HepG2 (cell line): ENCODE measurements at regions not wholly inside any gene's neighbourhood (a gene's known extent, or its start where the extent isn't known, plus 50 kb on each side); places are given as distances from the start of the nearest gene placed in this dataset.

Source experiments
- ATAC-seq: fragments of 200-7000 bp; cut with Tn5 transposase; 3 replicates; pipeline ENCODE4 v1.9.1; 2020; ENCODE audit warnings: mild to moderate bottlenecking, moderate library complexity
- BruUV-seq: library from RNA; stranded (reverse); fragments of 400-500 nt; replicated peaks from 2 replicates; lab custom pipeline; 2021; lab: Mats Ljungman, UMichigan
- CTCF ChIA-PET: fragments of 300-600 bp; formaldehyde crosslinking; extraction: SDS; loops from one replicate; lab custom pipeline; 2021; ENCODE audit warnings: low total read pairs, inconsistent platforms, low intra/inter-chr PET ratio; lab: Yijun Ruan, JAX
- POLR2A ChIA-PET: fragments of 350-600 bp; sonication (Branson Sonifier 250); formaldehyde crosslinking; loops from one replicate; lab custom pipeline; 2020; ENCODE audit warnings: antibody characterized with exemption, inconsistent platforms; lab: Yijun Ruan, JAX
- DNase-seq: peaks from one replicate; pipeline ENCODE4 v3.0.0-alpha.2; 2015; ENCODE audit warnings: low spot score
- FAIRE-seq: peaks from 3 replicates; lab custom pipeline; 2011; peaks lifted over from hg19 to GRCh38; lab: Jason Lieb, UNC
- H2AFZ ChIP-seq: one replicate; pipeline ENCODE4 v1.6.1; 2011; ENCODE audit warnings: low read length, inconsistent platforms
- H3K27ac ChIP-seq: fragments of 300-600 bp; 3 replicates; pipeline ENCODE4 v1.8.0; 2011; ENCODE audit warnings: mixed run types, mild to moderate bottlenecking, mixed read lengths, low read length, inconsistent platforms; ENCODE audit not compliant: insufficient read depth; ENCODE audit errors: extremely low read length
- H3K27me3 ChIP-seq, 2 experiments: fragments of 200-600 bp in 1 of 2; 2 replicates in 1 of 2; 3 replicates in 1 of 2; pipeline versions ENCODE4 v1.6.0 to v1.8.0; 2011; ENCODE audit warnings: low read length in 2 of 2, mild to moderate bottlenecking in 2 of 2, moderate library complexity in 2 of 2, inconsistent platforms in 1 of 2; ENCODE audit not compliant: insufficient read depth in 2 of 2, control insufficient read depth in 1 of 2
- H3K36me3 ChIP-seq, 2 experiments: fragments of 200-600 bp in 1 of 2; replicated peaks in 1 of 2; 2 replicates in 1 of 2; 3 replicates in 1 of 2; pipeline versions ENCODE4 v1.5.1 to v1.8.0; 2011; ENCODE audit warnings: low read length in 2 of 2, inconsistent platforms in 1 of 2; ENCODE audit not compliant: insufficient read depth in 2 of 2, control insufficient read depth in 1 of 2
- H3K4me1 ChIP-seq: 2 replicates; pipeline ENCODE4 v1.5.1; 2012; ENCODE audit warnings: low read length, inconsistent platforms; ENCODE audit not compliant: insufficient read depth
- H3K4me2 ChIP-seq: 2 replicates; pipeline ENCODE4 v1.6.0; 2011; ENCODE audit warnings: low read depth, low read length, inconsistent platforms
- H3K4me3 ChIP-seq, 3 experiments: fragments of 200-600 bp in 1 of 3; sonication (generic), shearing (Covaris generic) in 1 of 3; replicated peaks in 1 of 3; 2 replicates each; pipeline ENCODE4 v1.5.1; 2011 to 2016; ENCODE audit warnings: low read length in 3 of 3, inconsistent platforms in 2 of 3, low read depth in 2 of 3, mild to moderate bottlenecking in 2 of 3, control low read depth in 1 of 3, mixed read lengths in 1 of 3; ENCODE audit not compliant: insufficient read depth in 1 of 3
- H3K79me2 ChIP-seq: one replicate; pipeline ENCODE4 v1.6.1; 2011; ENCODE audit warnings: low read length, inconsistent platforms; ENCODE audit not compliant: insufficient read depth
- H3K9ac ChIP-seq: 2 replicates; pipeline ENCODE4 v1.6.0; 2011; ENCODE audit warnings: mild to moderate bottlenecking, low read depth, low read length, inconsistent platforms; ENCODE audit not compliant: insufficient read depth
- H3K9me3 ChIP-seq: 2 replicates; pipeline ENCODE4 v1.5.1; 2012; ENCODE audit warnings: mild to moderate bottlenecking, low read length
- H4K20me1 ChIP-seq: 2 replicates; pipeline ENCODE4 v1.6.0; 2011; ENCODE audit warnings: inconsistent platforms, mild to moderate bottlenecking, low read length, moderate library complexity; ENCODE audit not compliant: insufficient read depth
- ATF6 ChIP-seq: sonication (generic); formaldehyde crosslinking; conservative IDR thresholded peaks from 2 replicates; pipeline ENCODE4 v1.4.0; 2020; ENCODE audit warnings: missing genetic modification reagents
- BRF2 ChIP-seq: sonication (generic); formaldehyde crosslinking; IDR thresholded peaks from 2 replicates; pipeline ENCODE4 v1.8.1; 2022; ENCODE audit warnings: mild to moderate bottlenecking, missing genetic modification reagents
- CTCF ChIP-seq: sonication (generic); formaldehyde crosslinking; IDR thresholded peaks from 2 replicates; pipeline ENCODE4 v1.5.0; 2020; ENCODE audit warnings: mild to moderate bottlenecking, missing genetic modification reagents, moderate library complexity
- JUND ChIP-seq: sonication (generic); formaldehyde crosslinking; IDR thresholded peaks from 2 replicates; pipeline ENCODE4 v1.8.0; 2022; ENCODE audit warnings: mild to moderate bottlenecking, missing genetic modification reagents
- KDM4B ChIP-seq: sonication (generic); formaldehyde crosslinking; IDR thresholded peaks from 2 replicates; pipeline ENCODE4 v1.4.0; 2020; ENCODE audit warnings: missing genetic modification reagents
- KLF13 ChIP-seq: sonication (generic); formaldehyde crosslinking; IDR thresholded peaks from 2 replicates; pipeline ENCODE4 v1.4.0; 2020; ENCODE audit warnings: mild to moderate bottlenecking, missing genetic modification reagents
- KLF6 ChIP-seq: IDR thresholded peaks from 2 replicates; pipeline ENCODE4 v1.8.0; 2016; ENCODE audit warnings: missing biosample characterization, missing genetic modification reagents
- KLF9 ChIP-seq: IDR thresholded peaks from 2 replicates; pipeline ENCODE4 v1.6.1; 2016; ENCODE audit warnings: low read depth
- MYNN ChIP-seq: sonication (generic); formaldehyde crosslinking; IDR thresholded peaks from 2 replicates; pipeline ENCODE4 v1.4.0; 2020; ENCODE audit warnings: mild to moderate bottlenecking, low read depth, missing genetic modification reagents
- NPAS2 ChIP-seq: sonication (generic); formaldehyde crosslinking; IDR thresholded peaks from 2 replicates; pipeline ENCODE4 v1.8.0; 2022; ENCODE audit warnings: mild to moderate bottlenecking, missing genetic modification reagents, borderline replicate concordance
- SRF ChIP-seq: IDR thresholded peaks from 2 replicates; pipeline ENCODE4 v1.6.1; 2011; ENCODE audit warnings: mild to moderate bottlenecking, low read depth, low read length, moderate library complexity
- THRA ChIP-seq: sonication (generic); formaldehyde crosslinking; IDR thresholded peaks from 2 replicates; pipeline ENCODE4 v1.4.0; 2020; ENCODE audit warnings: missing genetic modification reagents, borderline replicate concordance
- THYN1 ChIP-seq: sonication (generic); formaldehyde crosslinking; IDR thresholded peaks from 2 replicates; pipeline ENCODE4 v1.8.1; 2023; ENCODE audit warnings: low read depth, mild to moderate bottlenecking, moderate library complexity, missing genetic modification reagents, borderline replicate concordance
- U2AF1 ChIP-seq: fragments of 200-400 bp; formaldehyde crosslinking; optimal IDR thresholded peaks from 2 replicates; pipeline ENCODE3; 2017; ENCODE audit warnings: mild to moderate bottlenecking, low read depth, low read length
- U2AF2 ChIP-seq: fragments of 200-400 bp; formaldehyde crosslinking; IDR thresholded peaks from 2 replicates; pipeline ENCODE4 v1.6.1; 2017; ENCODE audit warnings: low read depth, mild to moderate bottlenecking, low read length
- ZBTB20 ChIP-seq: sonication (generic); formaldehyde crosslinking; IDR thresholded peaks from 2 replicates; pipeline ENCODE4 v1.8.1; 2023; ENCODE audit warnings: missing genetic modification reagents, low read depth, mild to moderate bottlenecking, borderline replicate concordance
- ZFP62 ChIP-seq: sonication (generic); formaldehyde crosslinking; IDR thresholded peaks from 2 replicates; pipeline ENCODE4 v1.4.0; 2020; ENCODE audit warnings: missing genetic modification reagents
- WGBS: methylation state at CpG from one replicate; pipeline ENCODE4 v1.1.6; 2017; ENCODE audit warnings: low lambda C conversion rate; 5-methylcytosine and 5-hydroxymethylcytosine counted together
- in situ Hi-C: cut with HindIII; loops from 2 replicates; pipeline ENCODE4 v1.10.0; 2017; ENCODE audit warnings: low pct_unique_long_range_greater_than_20kb; ENCODE audit not compliant: extremely low pct_ligation_motif_present
- intact Hi-C: fragments of 100-400 bp; cut with micrococcal nuclease; formaldehyde crosslinking; loops from one replicate; pipeline ENCODE4 v1.10.0; 2022; ENCODE audit not compliant: unreplicated experiment

- TF ChIP-seq BRF2 (CRISPR knock-in tag), result no peak
- TF ChIP-seq KDM4B (CRISPR knock-in tag), result no peak
- TF ChIP-seq KLF6, result no peak
- TF ChIP-seq SRF, result no peak
- no peak for TF ChIP-seq MYNN (CRISPR knock-in tag)
- TF ChIP-seq NPAS2 (CRISPR knock-in tag), result no peak
- TF ChIP-seq JUND (CRISPR knock-in tag), result no peak
- TF ChIP-seq CTCF (CRISPR knock-in tag), result no peak
Observed at GRCh38 chr6:127053875-127054235, 64.6 kb upstream of the RSPO3 start (continued).

GRCh38 chr6:127058027-127058426, 60.4 kb upstream of the RSPO3 start:
- 35% methylated on average over 2 of the region's 2 CpGs for WGBS
- intact Hi-C loops (no loop called here), in situ Hi-C loops (no loop called here)
- no peaks in the 10 kb centered on the region for H3K4me1 ChIP-seq
- H4K20me1 ChIP-seq, result no peaks in the 10 kb centered on the region
- no peak for DNase-seq
- H2AFZ ChIP-seq, result no peak overlapping the region
- no peaks in the 10 kb centered on the region for H3K79me2 ChIP-seq
- ChIA-PET CTCF (no interaction called here), POLR2A (no interaction called here)
- no peak for TF ChIP-seq ZFP62 (CRISPR knock-in tag)
- no peak for TF ChIP-seq THYN1
- no peak for TF ChIP-seq KLF9 (CRISPR knock-in tag)
- TF ChIP-seq ATF6 (CRISPR knock-in tag), result no peak
- TF ChIP-seq KLF13 (CRISPR knock-in tag), result no peak
- TF ChIP-seq U2AF2, result no peak
- no peak for TF ChIP-seq THRA (CRISPR knock-in tag)
- TF ChIP-seq U2AF1, result no peak
- TF ChIP-seq ZBTB20 (CRISPR knock-in tag), result no peak
- no TSS peak for BruUV-seq
- H3K4me2 ChIP-seq, result no peak overlapping the region
- no peaks in the 10 kb centered on the region for H3K27me3 ChIP-seq
- no peak overlapping the region for H3K4me3 ChIP-seq
- no peak for ATAC-seq
- no peaks in the 10 kb centered on the region for H3K36me3 ChIP-seq
- no peak overlapping the region for H3K9ac ChIP-seq
- H3K27ac ChIP-seq, result no peak overlapping the region
- no peak for FAIRE-seq
- H3K9me3 ChIP-seq, result peaks cover 4% of the 10 kb centered on the region; the same call in 1 of the 2 replicates
